ENCODE measurements at regions not wholly inside any gene's neighbourhood (a gene's known extent, or its start where the extent isn't known, plus 50 kb on each side); places are given as distances from the start of the nearest gene placed in this dataset.

DNA sequence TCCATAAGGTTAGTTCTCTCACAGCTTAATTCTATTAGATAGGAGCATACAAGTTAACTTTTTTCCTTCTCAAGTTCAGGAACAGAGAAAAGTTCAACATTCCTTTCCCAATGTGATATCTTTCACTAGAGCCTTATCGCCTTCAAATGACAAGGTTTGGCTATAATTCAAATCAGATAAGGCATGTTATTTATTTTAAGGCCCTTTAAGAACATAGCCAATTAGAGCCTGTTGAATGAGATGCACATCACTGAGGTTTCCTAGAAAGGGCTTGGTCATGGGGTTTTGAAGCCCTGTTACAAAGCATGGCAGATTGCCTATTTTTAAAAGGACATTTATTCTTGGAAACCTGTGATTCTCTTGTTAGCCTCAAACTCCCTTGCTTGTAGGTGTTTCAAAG is 123.4 kb downstream of the BASP1 start:
- no peaks in the 10 kb centered on the region for H3K4me1 ChIP-seq
- H3K36me3 ChIP-seq: no peaks in the 10 kb centered on the region
- no peak for TF ChIP-seq POLR2A (IDR thresholded peaks at IDR 0.05)
- TF ChIP-seq EP300 (IDR thresholded peaks at IDR 0.05): no peak
- TF ChIP-seq, protein P1, sequence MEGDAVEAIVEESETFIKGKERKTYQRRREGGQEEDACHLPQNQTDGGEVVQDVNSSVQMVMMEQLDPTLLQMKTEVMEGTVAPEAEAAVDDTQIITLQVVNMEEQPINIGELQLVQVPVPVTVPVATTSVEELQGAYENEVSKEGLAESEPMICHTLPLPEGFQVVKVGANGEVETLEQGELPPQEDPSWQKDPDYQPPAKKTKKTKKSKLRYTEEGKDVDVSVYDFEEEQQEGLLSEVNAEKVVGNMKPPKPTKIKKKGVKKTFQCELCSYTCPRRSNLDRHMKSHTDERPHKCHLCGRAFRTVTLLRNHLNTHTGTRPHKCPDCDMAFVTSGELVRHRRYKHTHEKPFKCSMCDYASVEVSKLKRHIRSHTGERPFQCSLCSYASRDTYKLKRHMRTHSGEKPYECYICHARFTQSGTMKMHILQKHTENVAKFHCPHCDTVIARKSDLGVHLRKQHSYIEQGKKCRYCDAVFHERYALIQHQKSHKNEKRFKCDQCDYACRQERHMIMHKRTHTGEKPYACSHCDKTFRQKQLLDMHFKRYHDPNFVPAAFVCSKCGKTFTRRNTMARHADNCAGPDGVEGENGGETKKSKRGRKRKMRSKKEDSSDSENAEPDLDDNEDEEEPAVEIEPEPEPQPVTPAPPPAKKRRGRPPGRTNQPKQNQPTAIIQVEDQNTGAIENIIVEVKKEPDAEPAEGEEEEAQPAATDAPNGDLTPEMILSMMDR (IDR thresholded peaks at IDR 0.05): no peak
- TF ChIP-seq POLR2AphosphoS5 (IDR thresholded peaks at IDR 0.05): no peak
- intact Hi-C loops (cut with DNase I): no loop called here
- H3K27me3 ChIP-seq: no peaks in the 10 kb centered on the region
- DNase-seq: no peak
- H3K27ac ChIP-seq: no peak overlapping the region
- peaks cover 0 to 4% (median 0%) of the 10 kb centered on the region in 4 donors for H3K9me3 ChIP-seq
- WGBS, 2 donors: 16 to 42% methylated on average over 1 of the region's 1 CpG
- H3K4me3 ChIP-seq: no peak overlapping the region

DNA sequence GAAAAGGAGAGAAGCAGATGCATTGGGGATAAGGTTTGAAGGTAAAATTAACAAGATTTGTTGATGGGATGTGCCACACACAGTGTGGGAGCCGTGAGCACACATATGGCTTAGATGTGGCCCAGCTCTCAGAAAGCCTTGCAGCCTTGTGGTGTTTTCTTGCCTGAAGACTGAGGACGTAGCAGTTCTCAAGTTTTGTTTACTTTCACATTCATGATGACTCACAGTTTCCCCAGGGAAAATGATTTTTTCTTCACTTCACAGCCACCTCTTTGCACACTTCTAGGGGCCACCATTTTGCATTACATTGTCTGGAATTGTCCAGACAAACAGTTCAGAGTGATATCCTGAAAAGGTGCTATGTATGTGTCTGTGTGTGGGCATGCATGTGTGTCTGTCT is 126.2 kb downstream of the BASP1 start:
- no peak overlapping the region for H3K27ac ChIP-seq
- no peak for DNase-seq
- no peaks in the 10 kb centered on the region for H3K4me1 ChIP-seq
- no peaks in the 10 kb centered on the region for H3K36me3 ChIP-seq
- TF ChIP-seq EP300 (IDR thresholded peaks at IDR 0.05) (no peak), POLR2AphosphoS5 (IDR thresholded peaks at IDR 0.05) (no peak), POLR2A (IDR thresholded peaks at IDR 0.05) (no peak)
- TF ChIP-seq, protein P1 (IDR thresholded peaks at IDR 0.05): no peak
- no peaks in the 10 kb centered on the region for H3K27me3 ChIP-seq
- H3K9me3 ChIP-seq: no peaks in the 10 kb centered on the region
- WGBS, 2 donors: 18 to 29% methylated on average over 2 of the region's 2 CpGs
- intact Hi-C loops (cut with DNase I): no loop called here
- no peak overlapping the region for H3K4me3 ChIP-seq

DNA sequence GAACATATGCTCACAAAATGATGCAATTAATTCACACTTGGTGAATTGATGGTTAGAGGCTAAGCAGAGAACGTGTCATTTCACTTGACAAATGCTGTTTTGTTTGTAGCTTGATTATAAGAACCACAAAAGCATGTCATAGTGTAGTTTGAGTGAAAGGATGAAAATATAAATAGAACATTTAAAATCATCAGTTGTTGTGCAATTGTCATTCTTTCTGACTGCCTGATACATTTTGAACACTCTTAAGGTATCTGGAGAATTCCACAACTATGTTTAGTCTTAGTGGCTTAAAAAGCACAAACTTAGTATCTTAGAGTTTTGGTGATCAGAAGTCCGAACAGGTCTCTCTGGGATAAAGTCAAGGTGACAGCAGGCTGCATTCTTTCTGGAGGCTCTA is 129.4 kb downstream of the BASP1 start:
- no peak for TF ChIP-seq EP300 (IDR thresholded peaks at IDR 0.05)
- TF ChIP-seq POLR2AphosphoS5 (IDR thresholded peaks at IDR 0.05): no peak
- TF ChIP-seq, protein P1 (IDR thresholded peaks at IDR 0.05): no peak
- TF ChIP-seq POLR2A (IDR thresholded peaks at IDR 0.05): no peak
- Histone ChIP-seq H3K4me1 (no peaks in the 10 kb centered on the region), H3K4me3 (no peak overlapping the region), H3K27me3 (no peaks in the 10 kb centered on the region), H3K36me3 (no peaks in the 10 kb centered on the region), H3K27ac (no peak overlapping the region), H3K9me3 (no peaks in the 10 kb centered on the region)
- WGBS, 2 donors: 87 to 88% methylated on average over 2 of the region's 2 CpGs
- no peak for DNase-seq
- intact Hi-C loops (cut with DNase I): no loop called here

DNA sequence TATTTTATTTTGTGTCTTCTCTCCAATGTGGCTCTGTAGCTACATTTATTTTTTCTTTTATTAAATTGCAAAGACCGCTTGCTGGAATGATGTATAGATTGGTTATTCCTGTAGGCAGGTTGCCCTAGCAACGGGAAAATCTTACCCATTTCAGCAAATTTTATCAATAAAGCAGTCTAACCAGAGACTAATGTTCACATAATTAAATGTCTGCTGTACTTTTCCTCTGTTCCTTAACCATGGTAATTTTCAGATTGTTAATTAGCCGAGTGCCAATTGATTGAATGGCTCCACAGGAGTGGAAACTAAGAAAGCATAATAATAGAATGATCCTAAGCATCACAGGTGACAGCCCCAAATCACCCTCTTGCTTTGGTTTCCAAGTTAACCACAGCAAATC is 134.8 kb downstream of the BASP1 start:
- intact Hi-C loops (cut with DNase I): no loop called here

DNA sequence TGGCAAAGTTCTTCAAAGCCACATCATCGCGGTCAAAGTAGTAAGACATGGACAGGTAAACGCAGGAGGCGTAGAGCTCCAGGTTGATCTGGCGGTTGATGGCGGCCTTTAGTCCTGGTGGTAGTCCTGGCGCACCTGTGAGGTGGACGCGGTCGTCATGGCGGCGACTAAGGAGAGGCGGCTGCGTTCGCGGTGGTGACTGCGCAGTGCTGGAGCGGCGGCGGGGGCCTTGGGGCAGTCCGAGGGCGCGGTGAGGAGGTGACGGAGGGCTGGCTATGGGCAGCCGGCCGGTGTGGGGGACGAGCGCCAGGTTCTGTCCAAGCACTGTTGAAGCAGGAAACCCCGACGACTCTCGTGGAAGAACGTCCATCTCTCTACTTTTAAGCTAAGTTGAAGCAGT is 136.8 kb downstream of the BASP1 start:
- TF ChIP-seq EP300 (IDR thresholded peaks at IDR 0.05) (no peak), POLR2AphosphoS5 (IDR thresholded peaks at IDR 0.05) (no peak), POLR2A (IDR thresholded peaks at IDR 0.05) (no peak)
- TF ChIP-seq, protein P1 (IDR thresholded peaks at IDR 0.05): no peak
- no peaks in the 10 kb centered on the region for H3K27me3 ChIP-seq
- H3K4me3 ChIP-seq: no peak overlapping the region
- H3K4me1 ChIP-seq: no peaks in the 10 kb centered on the region
- H3K27ac ChIP-seq: no peak overlapping the region
- no peak for DNase-seq
- no peaks in the 10 kb centered on the region for H3K9me3 ChIP-seq
- intact Hi-C loops (cut with DNase I): no loop called here
- H3K36me3 ChIP-seq: no peaks in the 10 kb centered on the region
- 98% methylated on average over 32 of the region's 32 CpGs for WGBS, 2 donors

More for the DNA sequence above, 134.8 kb downstream of the BASP1 start:
- Histone ChIP-seq H3K4me3 (no peak overlapping the region), H3K27ac (no peak overlapping the region), H3K27me3 (no peaks in the 10 kb centered on the region), H3K9me3 (no peaks in the 10 kb centered on the region), H3K4me1 (no peaks in the 10 kb centered on the region), H3K36me3 (no peaks in the 10 kb centered on the region)
- 77 to 79% methylated on average over 3 of the region's 3 CpGs for WGBS, 2 donors
- no peak for DNase-seq
- TF ChIP-seq EP300 (IDR thresholded peaks at IDR 0.05) (no peak), POLR2A (IDR thresholded peaks at IDR 0.05) (no peak), POLR2AphosphoS5 (IDR thresholded peaks at IDR 0.05) (no peak)
- TF ChIP-seq, protein P1 (IDR thresholded peaks at IDR 0.05): no peak
